ENCODE measurements at regions not wholly inside any gene's neighbourhood (a gene's known extent, or its start where the extent isn't known, plus 50 kb on each side); places are given as distances from the start of the nearest gene placed in this dataset.

DNA sequence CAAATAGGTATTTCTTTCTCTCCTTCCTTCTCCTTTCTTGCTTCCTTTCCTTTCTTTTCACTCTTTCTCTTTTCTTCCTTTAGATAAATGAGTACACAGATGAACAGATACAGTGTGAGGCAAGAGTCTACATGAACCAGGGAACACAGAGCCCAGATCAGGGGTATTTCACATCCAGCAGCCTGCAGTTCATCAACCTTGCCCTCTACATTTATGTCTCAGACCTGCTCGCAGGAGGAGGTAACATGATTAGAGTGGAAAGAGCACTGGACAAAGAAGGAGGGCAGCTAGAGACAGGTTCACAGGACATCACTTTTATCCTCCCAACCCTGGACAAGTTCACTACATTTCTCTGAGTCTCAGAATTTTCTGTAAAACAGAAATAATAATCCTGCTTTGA is 773.1 kb downstream of the NTRK3 start:
- TF ChIP-seq EP300 (IDR thresholded peaks at IDR 0.05) (no peak), POLR2A (IDR thresholded peaks at IDR 0.05) (no peak), POLR2AphosphoS5 (IDR thresholded peaks at IDR 0.05) (no peak), CTCF (IDR thresholded peaks at IDR 0.05) (no peak)
- Histone ChIP-seq H3K4me1 (no peaks in the 10 kb centered on the region), H3K36me3 (no peaks in the 10 kb centered on the region), H3K27ac (no peak overlapping the region), H3K4me3 (no peak overlapping the region), H3K9me3 (no peaks in the 10 kb centered on the region), H3K27me3 (no peaks in the 10 kb centered on the region)
- 71% methylated on average over 1 of the region's 1 CpG for WGBS
- no peak for DNase-seq (ENCODE audit: low spot score in 2 of 2)

DNA sequence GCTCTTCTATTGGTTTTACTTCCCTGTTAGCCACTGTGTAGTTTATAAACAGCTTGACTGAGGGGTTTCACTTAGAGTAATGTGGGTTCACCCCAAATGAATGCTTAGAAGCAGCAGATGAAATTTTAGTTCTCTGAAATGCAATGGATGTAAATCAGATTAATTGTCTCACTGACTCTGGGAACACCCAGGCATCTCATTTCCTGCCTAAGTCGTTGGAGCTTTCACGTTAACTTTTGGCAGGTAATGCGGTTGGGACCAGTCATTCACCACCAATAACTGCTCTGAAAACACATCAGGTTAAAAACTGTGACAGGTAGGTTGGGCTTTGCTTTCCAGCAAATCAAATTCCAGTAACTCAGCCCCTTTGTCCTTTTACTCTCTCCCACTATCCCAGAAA is 775.4 kb downstream of the NTRK3 start:
- H3K9me3 ChIP-seq = no peaks in the 10 kb centered on the region
- peaks cover 8% of the 10 kb centered on the region for H3K4me1 ChIP-seq
- no peak overlapping the region for H3K27ac ChIP-seq
- 43% methylated on average over 3 of the region's 3 CpGs for WGBS
- H3K4me3 ChIP-seq = no peak overlapping the region
- no peaks in the 10 kb centered on the region for H3K36me3 ChIP-seq
- no peaks in the 10 kb centered on the region for H3K27me3 ChIP-seq
- DNase-seq (ENCODE audit: low spot score in 2 of 2) = no peak
- TF ChIP-seq EP300 (IDR thresholded peaks at IDR 0.05) = no peak
- TF ChIP-seq POLR2AphosphoS5 (IDR thresholded peaks at IDR 0.05) = no peak
- no peak for TF ChIP-seq POLR2A (IDR thresholded peaks at IDR 0.05)
- no peak for TF ChIP-seq CTCF (IDR thresholded peaks at IDR 0.05)

- WGBS = 83% methylated on average over 2 of the region's 2 CpGs
- H3K4me3 ChIP-seq = no peak overlapping the region
These were observed 777.9 kb downstream of the NTRK3 start for GRCh38 chr15:87478687-87479072.

DNA sequence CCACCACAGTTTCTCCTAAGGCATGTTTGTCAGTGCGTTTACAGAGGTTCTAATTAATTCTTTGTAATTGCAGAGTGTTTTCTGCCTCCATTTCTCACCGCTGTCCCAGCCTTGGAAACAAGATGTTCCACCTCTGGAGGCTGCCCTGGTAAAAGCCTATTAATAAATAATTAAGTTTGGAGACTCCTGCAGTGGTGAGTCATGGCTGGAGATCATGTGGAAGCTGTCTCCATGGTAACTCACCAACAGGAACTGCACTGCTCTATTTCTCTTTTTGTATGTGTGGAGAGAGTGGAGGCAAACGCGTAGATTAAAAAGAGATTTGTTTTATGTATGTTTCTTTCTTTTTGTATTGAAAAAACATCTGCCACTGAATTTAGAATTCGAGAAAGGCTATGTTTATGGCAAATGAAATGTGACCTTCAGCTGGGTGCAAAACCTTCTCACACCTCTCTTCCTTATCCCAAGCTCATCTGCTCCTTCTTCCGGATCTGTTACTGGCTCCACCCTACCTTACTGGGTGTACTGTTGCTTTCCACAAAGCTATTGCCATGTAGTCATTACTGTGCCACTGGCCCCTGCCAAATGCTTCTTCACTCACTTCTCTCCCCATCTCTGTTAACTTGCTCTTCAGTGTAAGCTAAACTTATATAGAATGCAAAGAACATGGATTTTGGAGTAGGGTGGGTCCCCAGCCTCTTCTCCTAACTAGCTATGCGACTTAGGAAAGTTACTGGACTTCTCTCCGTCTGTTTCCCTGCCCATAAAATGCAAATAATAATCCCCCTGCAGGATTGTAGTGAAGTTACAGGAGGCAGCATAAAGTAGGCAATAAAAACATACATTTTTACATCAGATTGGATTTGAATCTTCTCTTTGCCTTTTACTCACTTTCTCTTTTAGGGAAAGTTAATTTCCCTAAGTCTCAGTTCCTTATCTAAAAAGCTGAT is 778.5 kb downstream of the NTRK3 start:
- Histone ChIP-seq H3K4me1 (peaks cover 8% of the 10 kb centered on the region), H3K27ac (no peak overlapping the region), H3K27me3 (no peaks in the 10 kb centered on the region), H3K9me3 (no peaks in the 10 kb centered on the region), H3K4me3 (peak overlapping the region; percentile 3), H3K36me3 (no peaks in the 10 kb centered on the region)
- no peak for DNase-seq (ENCODE audit: low spot score in 2 of 2)
- no peak for TF ChIP-seq EP300 (IDR thresholded peaks at IDR 0.05)
- TF ChIP-seq POLR2AphosphoS5 (IDR thresholded peaks at IDR 0.05) = no peak
- no peak for TF ChIP-seq POLR2A (IDR thresholded peaks at IDR 0.05)
- no peak for TF ChIP-seq CTCF (IDR thresholded peaks at IDR 0.05)
- 31% methylated on average over 8 of the region's 8 CpGs for WGBS

More at GRCh38 chr15:87478687-87479072, 777.9 kb downstream of the NTRK3 start:
- Histone ChIP-seq H3K36me3 (no peaks in the 10 kb centered on the region), H3K27ac (no peak overlapping the region), H3K27me3 (no peaks in the 10 kb centered on the region), H3K4me1 (peaks cover 8% of the 10 kb centered on the region), H3K9me3 (no peaks in the 10 kb centered on the region)
- no peak for DNase-seq (ENCODE audit: low spot score in 2 of 2)
- TF ChIP-seq CTCF (IDR thresholded peaks at IDR 0.05) (no peak), POLR2AphosphoS5 (IDR thresholded peaks at IDR 0.05) (no peak), EP300 (IDR thresholded peaks at IDR 0.05) (no peak), POLR2A (IDR thresholded peaks at IDR 0.05) (no peak)

GRCh38 chr15:87477026-87477425 is 779.5 kb downstream of the NTRK3 start:
- H3K9me3 ChIP-seq = no peaks in the 10 kb centered on the region
- 94% methylated on average over 1 of the region's 1 CpG for WGBS
- H3K27me3 ChIP-seq = no peaks in the 10 kb centered on the region
- no peaks in the 10 kb centered on the region for H3K36me3 ChIP-seq
- DNase-seq (ENCODE audit: low spot score in 2 of 2) = no peak
- no peak overlapping the region for H3K27ac ChIP-seq
- H3K4me3 ChIP-seq = no peak overlapping the region
- peaks cover 8% of the 10 kb centered on the region for H3K4me1 ChIP-seq
- TF ChIP-seq EP300 (IDR thresholded peaks at IDR 0.05) (no peak), POLR2A (IDR thresholded peaks at IDR 0.05) (no peak), CTCF (IDR thresholded peaks at IDR 0.05) (no peak), POLR2AphosphoS5 (IDR thresholded peaks at IDR 0.05) (no peak)

All from suprapubic skin (tissue), 4 donors.